Trophoblast cell (in vitro differentiated cells and primary cell): ENCODE measurements at regions not wholly inside any gene's neighbourhood (a gene's known extent, or its start where the extent isn't known, plus 50 kb on each side); places are given as distances from the start of the nearest gene placed in this dataset.

ENCODE experiments used
- DNase-seq, 2 donors: peaks; one replicate each; pipeline ENCODE4 v3.0.0-alpha.2; 2016
- H2AFZ ChIP-seq: 2 replicates; pipeline ENCODE4 v1.6.1; 2013; ENCODE audit warnings: low read length, moderate library complexity, mild to moderate bottlenecking; ENCODE audit not compliant: insufficient read depth, poor library complexity
- H2AK5ac ChIP-seq: 2 replicates; pipeline ENCODE4 v1.6.1; 2013; ENCODE audit warnings: mild to moderate bottlenecking, low read length
- H2BK120ac ChIP-seq: 2 replicates; pipeline ENCODE4 v1.6.1; 2013; ENCODE audit warnings: low read length, mild to moderate bottlenecking, moderate library complexity; ENCODE audit not compliant: insufficient read depth, poor library complexity
- H2BK12ac ChIP-seq: 2 replicates; pipeline ENCODE4 v1.6.1; 2013; ENCODE audit warnings: mild to moderate bottlenecking, low read length, moderate library complexity
- H2BK5ac ChIP-seq: 2 replicates; pipeline ENCODE4 v1.6.1; 2013; ENCODE audit warnings: low read length, low read depth, moderate library complexity, mild to moderate bottlenecking; ENCODE audit not compliant: poor library complexity
- H3K14ac ChIP-seq: 2 replicates; pipeline ENCODE4 v1.6.1; 2013; ENCODE audit warnings: mild to moderate bottlenecking, low read length
- H3K18ac ChIP-seq: 2 replicates; pipeline ENCODE4 v1.6.1; 2013; ENCODE audit warnings: mild to moderate bottlenecking, low read length
- H3K23ac ChIP-seq: 2 replicates; pipeline ENCODE4 v1.6.1; 2013; ENCODE audit warnings: low read length
- H3K27ac ChIP-seq: 2 replicates; pipeline ENCODE4 v1.5.1; 2013; ENCODE audit warnings: low read depth, mild to moderate bottlenecking, inconsistent platforms, low read length, moderate library complexity
- H3K27me3 ChIP-seq: 2 replicates; pipeline ENCODE4 v1.6.1; 2013; ENCODE audit warnings: inconsistent platforms, mild to moderate bottlenecking, low read length, moderate library complexity; ENCODE audit not compliant: insufficient read depth
- H3K36me3 ChIP-seq, 2 experiments: 1 replicate in 1 of 2; 2 replicates in 1 of 2; pipeline ENCODE4 v1.6.1; 2013; ENCODE audit warnings: low read length in 2 of 2, mild to moderate bottlenecking in 2 of 2, moderate library complexity in 1 of 2; ENCODE audit not compliant: insufficient read depth in 2 of 2, control insufficient read depth in 1 of 2
- H3K4ac ChIP-seq: 2 replicates; pipeline ENCODE4 v1.6.1; 2013; ENCODE audit warnings: low read depth, mild to moderate bottlenecking, low read length, moderate library complexity
- H3K4me1 ChIP-seq, 2 experiments: 1 replicate in 1 of 2; 2 replicates in 1 of 2; pipeline ENCODE4 v1.6.1; 2013; ENCODE audit warnings: low read length in 2 of 2, mild to moderate bottlenecking in 2 of 2, moderate library complexity in 1 of 2; ENCODE audit not compliant: insufficient read depth in 2 of 2, control insufficient read depth in 1 of 2
- H3K4me2 ChIP-seq: 2 replicates; pipeline ENCODE4 v1.6.1; 2013; ENCODE audit warnings: inconsistent platforms, mild to moderate bottlenecking, low read length, moderate library complexity
- H3K4me3 ChIP-seq: 2 replicates; pipeline ENCODE4 v1.5.1; 2013; ENCODE audit warnings: mild to moderate bottlenecking, low read depth, low read length, inconsistent platforms
- H3K79me1 ChIP-seq: one replicate; pipeline ENCODE4 v1.6.1; 2013; ENCODE audit warnings: low read length
- H3K79me2 ChIP-seq: 2 replicates; pipeline ENCODE4 v1.6.1; 2013; ENCODE audit warnings: low read length, mild to moderate bottlenecking; ENCODE audit not compliant: control insufficient read depth, insufficient read depth, poor library complexity
- H3K9ac ChIP-seq: 2 replicates; pipeline ENCODE4 v1.6.1; 2013; ENCODE audit warnings: mild to moderate bottlenecking, low read length
- H3K9me3 ChIP-seq: 2 replicates; pipeline ENCODE4 v1.6.1; 2013; ENCODE audit warnings: low read depth, mild to moderate bottlenecking, control low read depth, inconsistent platforms, low read length; ENCODE audit not compliant: insufficient read depth
- H4K12ac ChIP-seq: 2 replicates; pipeline ENCODE4 v1.6.1; 2013; ENCODE audit warnings: low read depth, mild to moderate bottlenecking, low read length, moderate library complexity
- H4K8ac ChIP-seq: 2 replicates; pipeline ENCODE4 v1.6.1; 2013; ENCODE audit warnings: low read depth, mild to moderate bottlenecking, low read length, moderate library complexity
- H4K91ac ChIP-seq: one replicate; pipeline ENCODE4 v1.6.1; 2013; ENCODE audit warnings: low read depth, mild to moderate bottlenecking, low read length, moderate library complexity
- WGBS: extraction: QIAGEN DNeasy Blood & Tissue Kit; methylation state at CpG from one replicate; pipeline ENCODE4 v1.1.7; 2013; ENCODE audit warnings: missing lambda C conversion rate; ENCODE audit not compliant: insufficient read length, insufficient coverage; ENCODE audit errors: extremely low coverage; 5-methylcytosine and 5-hydroxymethylcytosine counted together

DNA sequence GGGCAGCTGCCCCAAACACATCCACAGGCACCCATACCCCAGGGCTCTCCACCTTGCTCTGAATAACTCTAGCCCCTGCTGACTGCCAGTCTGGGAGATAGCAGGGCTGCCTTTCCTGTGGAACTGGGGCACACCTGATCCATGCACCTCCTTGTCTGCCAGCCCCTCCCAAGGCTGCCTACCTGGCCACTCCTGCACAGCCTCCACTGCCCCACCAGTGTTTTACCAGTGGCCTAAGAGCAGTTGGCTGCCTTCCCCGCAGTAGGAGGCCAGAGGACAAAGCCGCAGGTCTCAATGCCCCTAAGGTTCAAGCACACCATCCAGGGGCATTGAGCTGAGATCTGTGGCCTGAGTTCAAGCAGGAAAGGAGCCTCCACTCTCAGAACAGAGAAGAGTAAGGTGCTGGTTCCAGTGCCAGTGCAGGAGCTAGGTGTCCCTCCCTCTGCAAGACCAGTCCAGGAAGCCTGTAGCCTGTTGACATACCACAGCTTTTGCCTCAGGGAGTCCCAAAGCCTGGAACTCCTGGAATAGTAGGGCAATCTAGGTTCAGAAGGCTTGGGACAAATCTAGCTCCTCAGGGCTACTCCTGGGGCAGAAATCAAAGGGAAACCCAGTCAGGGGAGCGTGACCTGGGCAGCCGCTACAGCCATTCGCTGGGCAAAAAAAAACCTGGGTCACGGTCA is 514.5 kb upstream of the PTGER4 start:
- Histone ChIP-seq H3K14ac (no peak overlapping the region), H3K36me3 (no peaks in the 10 kb centered on the region), H3K79me1 (no peaks in the 10 kb centered on the region), H4K91ac (no peak overlapping the region), H3K18ac (no peak overlapping the region), H2AFZ (no peak overlapping the region), H2BK5ac (no peak overlapping the region), H2BK12ac (no peak overlapping the region), H4K8ac (no peak overlapping the region), H3K27me3 (no peaks in the 10 kb centered on the region), H3K23ac (no peak overlapping the region), H4K12ac (no peak overlapping the region), H3K4me2 (no peak overlapping the region), H3K27ac (no peak overlapping the region), H2AK5ac (no peak overlapping the region), H3K4me1 (peaks cover 2 to 4% of the 10 kb centered on the region in 2 experiments), H3K4ac (no peak overlapping the region), H3K4me3 (no peak overlapping the region), H3K79me2 (no peaks in the 10 kb centered on the region), H3K9ac (no peak overlapping the region), H3K9me3 (peaks cover 2% of the 10 kb centered on the region), H2BK120ac (no peak overlapping the region)
- DNase-seq: peak; percentile 56 to 76
- WGBS: no CpG with 5 or more reads among the region's 6 CpGs

- no peak overlapping the region for H3K9ac ChIP-seq
- H3K4me2 ChIP-seq: no peak overlapping the region
- H2BK12ac ChIP-seq: no peak overlapping the region
- no peak overlapping the region for H2BK120ac ChIP-seq
- no peak overlapping the region for H4K8ac ChIP-seq
- H4K12ac ChIP-seq: no peak overlapping the region
- H3K4ac ChIP-seq: no peak overlapping the region
- no peak overlapping the region for H3K14ac ChIP-seq
- H3K79me1 ChIP-seq: no peaks in the 10 kb centered on the region
- H3K36me3 ChIP-seq: no peaks in the 10 kb centered on the region
- no peak for DNase-seq
- no peak overlapping the region for H2AFZ ChIP-seq
- no peaks in the 10 kb centered on the region for H3K79me2 ChIP-seq
- no CpG with 5 or more reads among the region's 7 CpGs for WGBS
- peaks cover 2 to 4% of the 10 kb centered on the region in 2 experiments for H3K4me1 ChIP-seq
- no peak overlapping the region for H2BK5ac ChIP-seq
- peaks cover 2% of the 10 kb centered on the region for H3K9me3 ChIP-seq
- H3K27ac ChIP-seq: no peak overlapping the region
- H4K91ac ChIP-seq: no peak overlapping the region
- no peak overlapping the region for H3K18ac ChIP-seq
- no peak overlapping the region for H2AK5ac ChIP-seq
- no peak overlapping the region for H3K4me3 ChIP-seq
- H3K27me3 ChIP-seq: no peaks in the 10 kb centered on the region
- no peak overlapping the region for H3K23ac ChIP-seq
Measured at GRCh38 chr5:40160435-40160834, 519.3 kb upstream of the PTGER4 start.

GRCh38 chr5:40154194-40154593 is 525.5 kb upstream of the PTGER4 start:
- Histone ChIP-seq H3K79me2 (no peaks in the 10 kb centered on the region), H3K9ac (no peak overlapping the region)

DNA sequence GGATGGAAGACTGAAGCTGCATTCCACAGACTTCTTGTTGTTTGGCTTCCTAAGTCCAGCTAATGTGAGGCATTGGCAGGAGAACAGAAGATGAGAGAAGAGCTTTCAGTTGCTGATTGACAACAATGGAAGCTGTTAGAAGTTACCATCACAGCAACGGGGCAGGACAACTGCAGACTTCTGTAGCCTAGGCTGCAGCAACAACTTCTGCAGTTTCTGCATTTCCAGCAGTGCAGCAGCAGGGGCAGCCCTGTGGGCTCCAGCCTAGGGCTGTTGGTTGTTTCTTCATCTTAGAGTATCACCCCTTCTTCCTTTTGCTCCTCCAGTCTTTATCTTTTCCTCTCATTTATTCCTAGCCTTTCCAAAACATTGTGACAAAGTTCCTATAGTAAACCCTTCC is 528.8 kb upstream of the PTGER4 start:
- DNase-seq: no peak
- H3K36me3 ChIP-seq: no peaks in the 10 kb centered on the region
- no peak overlapping the region for H3K14ac ChIP-seq
- H2AFZ ChIP-seq: no peak overlapping the region
- H3K9ac ChIP-seq: no peak overlapping the region
- H3K9me3 ChIP-seq: no peaks in the 10 kb centered on the region
- no peaks in the 10 kb centered on the region for H3K27me3 ChIP-seq
- H3K79me1 ChIP-seq: no peaks in the 10 kb centered on the region
- no peak overlapping the region for H2AK5ac ChIP-seq
- WGBS: no CpG with 5 or more reads among the region's 1 CpG
- H3K27ac ChIP-seq: no peak overlapping the region
- H3K4me1 ChIP-seq: no peaks in the 10 kb centered on the region
- H2BK5ac ChIP-seq: no peak overlapping the region
- no peak overlapping the region for H3K23ac ChIP-seq
- no peak overlapping the region for H2BK120ac ChIP-seq
- H3K18ac ChIP-seq: no peak overlapping the region
- no peak overlapping the region for H3K4me2 ChIP-seq
- H3K79me2 ChIP-seq: no peaks in the 10 kb centered on the region
- H3K4ac ChIP-seq: no peak overlapping the region
- H2BK12ac ChIP-seq: no peak overlapping the region
- no peak overlapping the region for H3K4me3 ChIP-seq
- H4K91ac ChIP-seq: no peak overlapping the region
- H4K8ac ChIP-seq: no peak overlapping the region
- H4K12ac ChIP-seq: no peak overlapping the region

More at GRCh38 chr5:40154194-40154593, 525.5 kb upstream of the PTGER4 start:
- H4K8ac ChIP-seq: no peak overlapping the region
- no peak overlapping the region for H4K91ac ChIP-seq
- no peak overlapping the region for H3K4me2 ChIP-seq
- H3K4ac ChIP-seq: no peak overlapping the region
- H4K12ac ChIP-seq: no peak overlapping the region
- no peaks in the 10 kb centered on the region for H3K36me3 ChIP-seq
- H3K23ac ChIP-seq: no peak overlapping the region
- no peak overlapping the region for H2AFZ ChIP-seq
- H2AK5ac ChIP-seq: no peak overlapping the region
- H3K9me3 ChIP-seq: no peaks in the 10 kb centered on the region
- no peak overlapping the region for H3K18ac ChIP-seq
- H3K4me3 ChIP-seq: no peak overlapping the region
- no peak overlapping the region for H2BK5ac ChIP-seq
- H3K27ac ChIP-seq: no peak overlapping the region
- H3K14ac ChIP-seq: no peak overlapping the region
- no peak for DNase-seq
- H3K27me3 ChIP-seq: no peaks in the 10 kb centered on the region
- H2BK12ac ChIP-seq: no peak overlapping the region
- H2BK120ac ChIP-seq: no peak overlapping the region
- H3K79me1 ChIP-seq: no peaks in the 10 kb centered on the region
- H3K4me1 ChIP-seq: no peaks in the 10 kb centered on the region
- no CpG with 5 or more reads among the region's 1 CpG for WGBS
